C4-2B (cell line): ENCODE measurements at regions not wholly inside any gene's neighbourhood (a gene's known extent, or its start where the extent isn't known, plus 50 kb on each side); places are given as distances from the start of the nearest gene placed in this dataset.
"Not testable (repeated sequence)": the region's sequence is repeated elsewhere in the genome, so short reads cannot be mapped to it uniquely, and the experiment has no call there.

Source experiments
- H3K27ac ChIP-seq: fragments of 450-650 bp; 2 replicates; pipeline ENCODE4 v1.5.1; 2017
- CTCF ChIP-seq: fragments of 450-650 bp; conservative IDR thresholded peaks from 2 replicates; pipeline ENCODE4 v1.5.1; 2017; ENCODE audit warnings: mild to moderate bottlenecking
- ZFX ChIP-seq: fragments of 450-650 bp; IDR thresholded peaks from 2 replicates; pipeline ENCODE4 v1.6.1; 2017

GRCh38 chr17:16860467-16860866 is 111.5 kb downstream of the TNFRSF13B start:
- not testable (repeated sequence) for H3K27ac ChIP-seq

- H3K27ac ChIP-seq, result not testable (repeated sequence)
Measured at GRCh38 chr17:16859515-16859914, 112.4 kb downstream of the TNFRSF13B start.

GRCh38 chr17:16857746-16858145 is 114.2 kb downstream of the TNFRSF13B start:
- not testable (repeated sequence) for H3K27ac ChIP-seq

- not testable (repeated sequence) for H3K27ac ChIP-seq
Measured at GRCh38 chr17:16856846-16857245, 115.1 kb downstream of the TNFRSF13B start.

GRCh38 chr17:16856171-16856570 is 115.7 kb downstream of the TNFRSF13B start:
- H3K27ac ChIP-seq, result not testable (repeated sequence)

- not testable (repeated sequence) for H3K27ac ChIP-seq
Measured at GRCh38 chr17:16854636-16855035, 117.3 kb downstream of the TNFRSF13B start.

GRCh38 chr17:16853661-16854320 is 118.1 kb downstream of the TNFRSF13B start:
- TF ChIP-seq CTCF, result no peak
- no peak for TF ChIP-seq ZFX

GRCh38 chr17:16849861-16850260 is 122.1 kb downstream of the TNFRSF13B start:
- H3K27ac ChIP-seq, result not testable (repeated sequence)

More at GRCh38 chr17:16853661-16854320, 118.1 kb downstream of the TNFRSF13B start:
- no peak overlapping the region for H3K27ac ChIP-seq

- H3K27ac ChIP-seq, result not testable (repeated sequence)
Measured at GRCh38 chr17:16848997-16849396, 122.9 kb downstream of the TNFRSF13B start.

- H3K27ac ChIP-seq, result not testable (repeated sequence)
Measured at GRCh38 chr17:16845098-16845497, 126.8 kb downstream of the TNFRSF13B start.

GRCh38 chr17:16844669-16845068 is 127.2 kb downstream of the TNFRSF13B start:
- H3K27ac ChIP-seq, result not testable (repeated sequence)

- not testable (repeated sequence) for H3K27ac ChIP-seq
Measured at GRCh38 chr17:16843511-16843910, 128.4 kb downstream of the TNFRSF13B start.

GRCh38 chr17:16842346-16842745 is 129.6 kb downstream of the TNFRSF13B start:
- not testable (repeated sequence) for H3K27ac ChIP-seq

GRCh38 chr17:16841896-16842295 is 130.0 kb downstream of the TNFRSF13B start:
- not testable (repeated sequence) for H3K27ac ChIP-seq

- not testable (repeated sequence) for H3K27ac ChIP-seq
Measured at GRCh38 chr17:16840219-16840618, 131.7 kb downstream of the TNFRSF13B start.

- not testable (repeated sequence) for H3K27ac ChIP-seq
Measured at GRCh38 chr17:16839242-16840175, 132.4 kb downstream of the TNFRSF13B start.

GRCh38 chr17:16838795-16839194 is 133.1 kb downstream of the TNFRSF13B start:
- not testable (repeated sequence) for H3K27ac ChIP-seq

GRCh38 chr17:16838287-16838686 is 133.6 kb downstream of the TNFRSF13B start:
- H3K27ac ChIP-seq, result not testable (repeated sequence)

GRCh38 chr17:16837468-16838266 is 134.3 kb downstream of the TNFRSF13B start:
- not testable (repeated sequence) for H3K27ac ChIP-seq

GRCh38 chr17:16836315-16836915 is 135.5 kb downstream of the TNFRSF13B start:
- H3K27ac ChIP-seq, result not testable (repeated sequence)
